Stomach (tissue), 4 donors: ENCODE measurements at regions not wholly inside any gene's neighbourhood (a gene's known extent, or its start where the extent isn't known, plus 50 kb on each side); places are given as distances from the start of the nearest gene placed in this dataset.

ENCODE experiments used
- POLR2A ChIP-seq, 4 donors: fragments of 450-650 bp; IDR thresholded peaks; one replicate each; pipeline ENCODE4 v1.6.1; 2016; ENCODE audit warnings: antibody characterized with exemption in 4 of 4, control low read depth in 2 of 4, mild to moderate bottlenecking in 1 of 4, moderate library complexity in 1 of 4
- POLR2AphosphoS5 ChIP-seq, 3 donors: sonication (generic); formaldehyde crosslinking; IDR thresholded peaks; one replicate each; pipeline ENCODE4 v1.6.1; 2016; ENCODE audit warnings: antibody characterized with exemption in 3 of 3
- TF ChIP-seq, protein P1 (sequence below), 7 experiments: fragments of 450-650 bp in 4 of 7; fragments of 200-600 bp in 3 of 7; sonication (generic) in 3 of 7; IDR thresholded peaks; one replicate each; pipeline ENCODE4 v1.5.1; 2016 to 2019; ENCODE audit warnings: antibody characterized with exemption in 7 of 7, control low read depth in 2 of 7, mild to moderate bottlenecking in 1 of 7

DNA sequence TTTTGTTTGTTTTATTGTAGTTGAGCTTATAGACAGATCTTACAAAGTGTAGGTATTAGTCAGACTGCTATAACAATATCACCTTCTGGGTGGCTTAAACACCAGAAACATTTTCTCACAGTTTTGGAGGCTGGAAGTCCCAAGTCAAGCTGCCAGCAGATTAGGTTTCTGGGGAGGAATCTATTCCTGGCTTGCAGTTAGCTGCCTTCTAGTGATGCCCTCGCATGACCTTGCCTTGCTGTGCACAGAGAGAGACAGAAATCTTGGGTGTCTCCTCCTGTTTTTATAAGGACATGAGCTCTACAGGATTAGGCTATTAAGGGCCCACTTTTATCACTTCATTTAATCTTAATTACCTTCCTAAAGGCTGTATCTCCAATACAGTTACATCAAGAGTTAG lies 1635.2 kb downstream of the FAM181B start:
- TF ChIP-seq, protein P1, sequence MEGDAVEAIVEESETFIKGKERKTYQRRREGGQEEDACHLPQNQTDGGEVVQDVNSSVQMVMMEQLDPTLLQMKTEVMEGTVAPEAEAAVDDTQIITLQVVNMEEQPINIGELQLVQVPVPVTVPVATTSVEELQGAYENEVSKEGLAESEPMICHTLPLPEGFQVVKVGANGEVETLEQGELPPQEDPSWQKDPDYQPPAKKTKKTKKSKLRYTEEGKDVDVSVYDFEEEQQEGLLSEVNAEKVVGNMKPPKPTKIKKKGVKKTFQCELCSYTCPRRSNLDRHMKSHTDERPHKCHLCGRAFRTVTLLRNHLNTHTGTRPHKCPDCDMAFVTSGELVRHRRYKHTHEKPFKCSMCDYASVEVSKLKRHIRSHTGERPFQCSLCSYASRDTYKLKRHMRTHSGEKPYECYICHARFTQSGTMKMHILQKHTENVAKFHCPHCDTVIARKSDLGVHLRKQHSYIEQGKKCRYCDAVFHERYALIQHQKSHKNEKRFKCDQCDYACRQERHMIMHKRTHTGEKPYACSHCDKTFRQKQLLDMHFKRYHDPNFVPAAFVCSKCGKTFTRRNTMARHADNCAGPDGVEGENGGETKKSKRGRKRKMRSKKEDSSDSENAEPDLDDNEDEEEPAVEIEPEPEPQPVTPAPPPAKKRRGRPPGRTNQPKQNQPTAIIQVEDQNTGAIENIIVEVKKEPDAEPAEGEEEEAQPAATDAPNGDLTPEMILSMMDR (IDR thresholded peaks at IDR 0.05) = no peak
- no peak for TF ChIP-seq POLR2A (IDR thresholded peaks at IDR 0.05)
- no peak for TF ChIP-seq POLR2AphosphoS5 (IDR thresholded peaks at IDR 0.05)
